Stimulated activated CD4-positive, alpha-beta T cell treated with anti-CD3 and anti-CD28 coated beads, Interleukin-12 subunit alpha, Interleukin-12 subunit beta, amount 100 ng/mL, for 4 hours (primary cell): ENCODE measurements at regions not wholly inside any gene's neighbourhood (a gene's known extent, or its start where the extent isn't known, plus 50 kb on each side); places are given as distances from the start of the nearest gene placed in this dataset.

ENCODE experiments used
- DNase-seq: peaks from one replicate; pipeline ENCODE4 v3.0.0-alpha.2; 2020

GRCh38 chr14:56900726-56901125, 90.4 kb upstream of the OTX2 start:
- no peak for DNase-seq

- no peak for DNase-seq
Measured at GRCh38 chr14:56899829-56900228, 89.5 kb upstream of the OTX2 start.

GRCh38 chr14:56896922-56897321, 86.6 kb upstream of the OTX2 start:
- no peak for DNase-seq

GRCh38 chr14:56896231-56896630, 86.0 kb upstream of the OTX2 start:
- DNase-seq: no peak

- DNase-seq: no peak
Measured at GRCh38 chr14:56895154-56895553, 84.9 kb upstream of the OTX2 start.

- DNase-seq: no peak
Measured at GRCh38 chr14:56894591-56894991, 84.3 kb upstream of the OTX2 start.

- DNase-seq: no peak
Measured at GRCh38 chr14:56892959-56893358, 82.7 kb upstream of the OTX2 start.

- DNase-seq: no peak
Measured at GRCh38 chr14:56891226-56891625, 80.9 kb upstream of the OTX2 start.

GRCh38 chr14:56889705-56890104, 79.4 kb upstream of the OTX2 start:
- DNase-seq: no peak

- no peak for DNase-seq
Measured at GRCh38 chr14:56888274-56888673, 78.0 kb upstream of the OTX2 start.

- no peak for DNase-seq
Measured at GRCh38 chr14:56887216-56887615, 76.9 kb upstream of the OTX2 start.

- DNase-seq: no peak
Measured at GRCh38 chr14:56886471-56887062, 76.3 kb upstream of the OTX2 start.

- DNase-seq: no peak
Measured at GRCh38 chr14:56885825-56886224, 75.5 kb upstream of the OTX2 start.

GRCh38 chr14:56884617-56885016, 74.3 kb upstream of the OTX2 start:
- no peak for DNase-seq

- no peak for DNase-seq
Measured at GRCh38 chr14:56881181-56881580, 70.9 kb upstream of the OTX2 start.

- no peak for DNase-seq
Measured at GRCh38 chr14:56878766-56879165, 68.5 kb upstream of the OTX2 start.

- no peak for DNase-seq
Measured at GRCh38 chr14:56875104-56875675, 64.9 kb upstream of the OTX2 start.

GRCh38 chr14:56874375-56874774, 64.1 kb upstream of the OTX2 start:
- DNase-seq: no peak

GRCh38 chr14:56870336-56870735, 60.1 kb upstream of the OTX2 start:
- DNase-seq: no peak

GRCh38 chr14:56868660-56869059, 58.4 kb upstream of the OTX2 start:
- no peak for DNase-seq

- DNase-seq: no peak
Measured at GRCh38 chr14:56862836-56863235, 52.6 kb upstream of the OTX2 start.

GRCh38 chr14:56860441-56860840, 50.2 kb upstream of the OTX2 start:
- DNase-seq: no peak
